ENCODE measurements at regions not wholly inside any gene's neighbourhood (a gene's known extent, or its start where the extent isn't known, plus 50 kb on each side); places are given as distances from the start of the nearest gene placed in this dataset.

GRCh38 chrY:19484997-19485396, 259.5 kb downstream of the KDM5D start:
- TF ChIP-seq CTCF (IDR thresholded peaks at IDR 0.05) (no peak), POLR2A (IDR thresholded peaks at IDR 0.05) (no peak)
